ENCODE measurements at regions not wholly inside any gene's neighbourhood (a gene's known extent, or its start where the extent isn't known, plus 50 kb on each side); places are given as distances from the start of the nearest gene placed in this dataset.

- DNase-seq = no peak
Observed at GRCh38 chr2:216920143-216920876, 60.4 kb upstream of the TNP1 start.

GRCh38 chr2:216918088-216918680 is 58.3 kb upstream of the TNP1 start:
- peak; percentile 72 for DNase-seq

DNA sequence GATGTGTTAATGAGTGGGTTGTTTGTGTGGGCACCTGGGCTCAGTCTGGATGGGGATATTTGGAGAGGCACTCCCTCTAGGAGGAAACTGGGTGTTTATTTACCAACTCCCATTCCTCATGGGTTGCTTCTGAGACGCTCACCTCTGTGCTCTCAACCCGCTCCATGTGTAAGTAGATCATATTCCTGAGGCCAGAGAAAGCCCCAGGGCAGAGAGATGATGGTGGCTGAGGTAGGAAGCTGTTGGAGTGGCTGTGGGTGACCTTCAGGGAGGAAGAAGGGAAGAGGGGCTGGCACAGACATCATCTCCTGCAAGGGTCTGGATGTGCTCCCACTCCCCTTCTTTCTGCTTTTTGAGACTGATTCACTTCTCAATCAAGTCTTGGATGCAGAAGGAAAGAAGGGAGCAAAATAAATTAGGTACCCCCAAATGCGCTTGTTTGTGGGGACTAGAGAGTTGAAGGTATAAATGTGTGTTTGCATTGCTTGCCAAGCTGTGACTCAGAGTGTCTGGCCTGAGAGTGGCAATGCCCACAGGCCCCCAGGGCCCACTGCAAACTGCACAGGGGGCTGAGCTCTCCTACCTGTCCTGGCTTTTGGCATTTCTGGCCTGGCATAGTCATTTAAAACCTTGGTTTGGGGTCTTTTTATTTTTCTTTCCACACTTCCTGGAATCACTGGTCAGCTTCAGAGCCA is 57.2 kb upstream of the TNP1 start:
- DNase-seq = no peak

DNA sequence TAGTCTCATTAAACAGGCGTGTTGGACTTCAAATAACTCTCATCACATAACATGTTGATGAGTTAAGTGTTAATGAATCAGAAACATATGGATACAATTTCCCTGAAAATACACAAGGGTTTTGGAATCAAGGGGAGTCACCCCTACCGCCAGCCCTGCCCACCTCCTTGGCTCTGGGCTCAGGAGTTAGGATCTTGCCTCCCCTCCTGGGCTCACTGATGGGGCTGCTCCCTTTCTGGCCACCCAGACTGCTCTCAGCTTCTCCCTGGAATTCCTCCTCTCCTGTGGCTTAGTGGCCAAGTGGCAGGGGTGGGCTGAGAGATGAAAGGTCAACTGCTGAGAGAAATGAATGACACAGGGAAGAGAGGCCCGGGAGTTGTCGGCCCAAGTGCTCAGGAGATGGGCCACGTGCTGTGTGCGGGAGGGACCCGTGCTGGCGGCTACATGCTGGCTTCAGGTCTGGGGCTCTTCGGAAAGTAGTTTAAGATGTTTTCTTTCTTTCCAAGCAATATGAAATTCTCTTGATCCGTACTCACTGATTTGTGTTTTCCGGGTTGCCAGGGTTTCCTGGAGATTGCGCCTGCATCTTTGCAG is 55.8 kb upstream of the TNP1 start:
- DNase-seq = no peak

DNA sequence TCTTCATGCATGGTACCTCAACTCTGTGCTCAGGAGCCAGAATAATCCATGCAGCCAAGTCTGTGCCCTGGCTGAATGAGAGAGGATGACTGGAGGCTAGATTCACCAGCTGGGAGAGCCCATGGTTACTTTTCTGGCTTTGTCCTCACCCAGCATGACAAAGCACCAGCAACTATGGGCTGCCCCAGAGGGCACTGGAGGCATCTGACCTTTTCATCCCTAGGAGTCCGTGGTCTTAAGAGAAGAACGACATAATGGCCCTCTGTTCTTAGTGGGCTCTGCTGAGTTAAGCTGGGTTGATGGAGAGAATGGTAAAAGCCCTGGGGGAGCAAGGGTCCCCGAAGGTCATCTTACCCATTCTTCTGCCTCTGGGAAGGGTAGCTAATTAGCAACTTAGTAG is 54.6 kb upstream of the TNP1 start:
- DNase-seq = no peak

- no peak for DNase-seq
Observed at GRCh38 chr2:216911886-216912285, 52.0 kb upstream of the TNP1 start.

DNA sequence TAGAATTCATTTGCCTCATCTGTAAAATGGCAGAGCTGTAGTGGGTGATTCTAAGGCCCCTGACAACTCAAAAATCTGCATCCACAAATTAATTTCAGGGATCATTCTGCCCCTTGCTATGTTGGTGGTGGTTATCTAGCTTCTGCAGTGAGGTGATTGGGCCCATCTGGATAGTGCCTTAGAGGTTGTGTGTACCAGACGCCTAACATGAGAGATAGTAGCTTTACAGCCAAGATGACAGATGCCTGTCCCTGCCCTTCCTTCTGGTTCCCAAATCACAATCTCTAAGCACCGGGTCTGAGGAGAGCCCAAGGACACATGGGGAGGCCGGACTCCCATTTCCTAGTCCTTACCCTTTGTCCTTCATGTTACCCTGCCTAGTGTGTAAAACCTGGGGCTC is 51.1 kb upstream of the TNP1 start:
- peak; percentile 91 for DNase-seq

DNA sequence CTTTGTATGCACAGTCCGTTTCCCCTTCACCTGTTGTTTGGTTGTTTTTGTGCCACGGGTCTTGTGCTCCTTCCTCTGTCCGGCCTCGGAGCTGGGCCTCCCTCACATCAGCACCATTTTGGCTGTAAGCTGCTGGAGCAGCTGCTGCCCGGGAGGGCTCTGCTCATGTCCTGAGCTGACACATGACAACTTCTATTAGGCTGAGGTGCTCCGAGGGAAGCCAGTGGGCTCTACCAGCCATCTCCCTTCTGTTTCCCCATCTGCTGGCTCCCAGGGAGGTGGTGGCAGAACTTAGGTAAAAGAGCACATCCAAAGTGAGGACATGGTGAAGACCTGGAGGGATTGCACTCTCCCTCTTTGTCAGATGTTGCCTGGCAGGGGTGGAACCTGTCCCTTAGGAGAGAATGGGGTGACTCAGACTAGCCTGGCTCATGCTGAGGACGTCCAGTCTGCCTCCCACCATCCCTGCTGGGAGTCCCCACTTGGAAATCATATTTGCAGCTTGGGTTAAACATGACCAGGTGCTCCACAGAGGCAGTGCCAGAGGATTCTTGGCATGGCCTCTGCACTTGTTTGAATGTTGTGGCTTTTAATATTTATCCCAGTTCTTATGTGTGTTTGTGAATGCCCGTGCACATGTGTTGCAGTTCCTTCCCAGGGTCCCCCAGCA is 49.8 kb upstream of the TNP1 start:
- peak; percentile 95 for DNase-seq
